ENCODE measurements at regions not wholly inside any gene's neighbourhood (a gene's known extent, or its start where the extent isn't known, plus 50 kb on each side); places are given as distances from the start of the nearest gene placed in this dataset.
"Not testable (repeated sequence)": the region's sequence is repeated elsewhere in the genome, so short reads cannot be mapped to it uniquely, and the experiment has no call there.

DNA sequence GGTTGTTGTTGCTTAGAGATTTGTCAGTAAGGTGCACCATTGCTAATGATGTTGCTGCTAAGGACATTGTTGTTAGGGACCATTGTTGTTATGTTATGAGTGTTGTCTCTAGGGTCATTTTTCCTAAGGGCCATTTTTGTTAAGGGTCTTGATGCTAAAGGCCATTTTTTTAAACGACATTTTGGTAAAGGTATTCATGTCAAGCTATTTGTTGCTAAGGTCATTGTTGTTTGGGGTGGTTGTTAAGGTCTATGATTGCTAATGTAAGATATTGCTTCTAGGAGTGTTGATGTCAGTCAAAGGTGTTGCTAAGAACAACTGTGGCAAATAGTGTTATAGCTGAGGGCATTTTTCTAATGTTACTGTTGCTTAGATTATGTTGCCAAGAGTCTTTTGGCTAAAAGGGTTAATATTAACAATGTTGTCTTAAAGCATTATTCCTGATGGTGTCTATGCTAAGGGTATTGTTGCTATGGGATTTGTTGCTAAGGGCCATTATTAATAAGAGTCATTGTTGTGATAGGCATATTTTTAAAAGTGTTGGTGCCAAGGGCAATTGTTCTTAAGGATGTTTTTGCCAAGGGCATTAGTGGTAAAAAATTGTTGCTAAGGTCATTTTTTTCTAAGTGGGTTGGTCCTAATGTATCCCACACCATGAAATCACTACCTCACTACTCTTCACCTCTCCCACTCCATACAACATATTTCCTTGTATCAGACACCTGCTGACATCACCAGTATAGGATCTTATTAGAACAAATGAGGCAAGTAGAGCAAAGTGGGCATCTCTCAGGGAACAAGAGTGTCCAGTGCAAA lies 56.2 kb downstream of the SPATA31A6 start:
- not testable (repeated sequence) for DNase-seq (ENCODE audit: low read depth)

DNA sequence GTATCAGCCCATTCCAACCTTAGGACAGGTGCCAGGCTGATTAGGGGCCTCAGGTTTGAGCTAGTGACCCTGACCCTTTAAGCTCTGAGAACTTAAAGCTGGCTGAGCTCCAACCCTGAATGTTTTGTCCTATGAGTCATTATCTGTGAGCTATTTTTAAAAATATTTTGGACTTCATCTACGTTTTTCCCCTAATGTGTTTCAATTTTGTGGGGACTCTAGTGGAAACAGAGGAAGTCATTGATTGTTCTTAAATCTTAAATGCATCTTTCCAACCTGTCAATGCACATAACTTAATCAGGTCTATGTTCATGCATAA lies 56.8 kb downstream of the SPATA31A6 start:
- DNase-seq (ENCODE audit: low read depth), result peak; percentile 46

- DNase-seq (ENCODE audit: low read depth), result peak; percentile 55
Measured at GRCh38 chr9:42243211-42243610, 59.8 kb downstream of the SPATA31A6 start.

- DNase-seq (ENCODE audit: low read depth), result not testable (repeated sequence)
Measured at GRCh38 chr9:42243822-42244221, 60.4 kb downstream of the SPATA31A6 start.

GRCh38 chr9:42268729-42269128 lies 85.3 kb downstream of the SPATA31A6 start:
- peak; percentile 7 for DNase-seq (ENCODE audit: low read depth)

- not testable (repeated sequence) for DNase-seq (ENCODE audit: low read depth)
Measured at GRCh38 chr9:42269171-42269570, 85.7 kb downstream of the SPATA31A6 start.

DNA sequence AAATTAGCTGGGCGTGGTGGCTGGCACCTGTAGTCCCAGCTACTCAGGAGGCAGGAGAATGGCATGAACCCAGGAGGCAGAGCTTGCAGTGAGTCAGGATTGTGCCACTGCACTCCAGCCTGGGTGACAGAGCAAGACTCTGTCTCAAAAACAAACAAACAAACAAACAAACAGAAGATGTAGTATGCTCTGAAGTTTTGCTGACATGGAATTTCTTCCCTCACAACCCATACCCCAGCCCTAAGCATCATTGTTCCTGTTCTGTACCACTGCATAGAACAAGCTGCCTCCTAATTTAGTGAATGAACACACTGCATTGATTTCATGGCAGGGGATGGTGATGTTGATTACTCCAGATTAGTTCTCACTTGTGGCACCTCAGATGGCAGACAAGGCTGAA lies 89.7 kb downstream of the SPATA31A6 start:
- not testable (repeated sequence) for DNase-seq (ENCODE audit: low read depth)

DNA sequence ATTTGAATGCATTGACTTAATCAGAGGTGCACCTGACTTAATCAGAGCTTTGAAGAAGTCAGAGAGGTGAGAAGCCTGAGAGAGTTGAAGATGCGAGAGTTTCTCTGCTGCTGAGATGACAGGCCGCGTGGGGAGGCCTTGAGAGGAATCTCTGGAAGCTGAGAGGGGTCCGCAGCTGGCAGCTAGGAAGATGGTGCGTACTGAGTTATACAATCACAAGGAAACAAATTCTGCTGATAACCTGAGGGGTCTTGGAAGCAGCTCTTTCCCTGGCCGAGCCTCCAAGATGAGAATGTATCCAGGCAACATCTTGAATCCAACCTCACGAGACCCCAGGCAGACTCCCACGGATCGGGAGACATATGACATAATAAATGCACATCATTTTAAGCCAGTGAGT lies 91.7 kb downstream of the SPATA31A6 start:
- no peak for DNase-seq (ENCODE audit: low read depth)

GRCh38 chr9:42282531-42283178 lies 99.2 kb downstream of the SPATA31A6 start:
- DNase-seq (ENCODE audit: low read depth), result not testable (repeated sequence)

DNA sequence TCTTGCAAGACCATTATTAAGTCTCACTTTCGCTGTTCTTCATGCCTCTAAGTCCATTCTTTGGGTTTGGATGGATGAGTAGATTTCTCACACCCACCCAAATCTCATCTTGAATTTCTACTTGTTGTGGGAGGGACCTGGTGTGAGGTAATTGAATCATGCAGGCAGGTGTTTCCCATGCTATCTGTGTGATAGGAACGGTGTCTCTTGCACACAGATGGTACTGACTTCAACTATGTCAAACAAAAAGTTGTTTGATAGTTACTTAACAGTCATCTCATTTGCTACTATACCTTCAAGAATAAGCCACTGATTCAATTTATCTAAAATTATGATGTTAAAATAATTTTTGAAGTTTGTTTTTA lies 99.7 kb downstream of the SPATA31A6 start:
- DNase-seq (ENCODE audit: low read depth), result not testable (repeated sequence)

- not testable (repeated sequence) for DNase-seq (ENCODE audit: low read depth)
Measured at GRCh38 chr9:42286145-42286845, 102.8 kb downstream of the SPATA31A6 start.

DNA sequence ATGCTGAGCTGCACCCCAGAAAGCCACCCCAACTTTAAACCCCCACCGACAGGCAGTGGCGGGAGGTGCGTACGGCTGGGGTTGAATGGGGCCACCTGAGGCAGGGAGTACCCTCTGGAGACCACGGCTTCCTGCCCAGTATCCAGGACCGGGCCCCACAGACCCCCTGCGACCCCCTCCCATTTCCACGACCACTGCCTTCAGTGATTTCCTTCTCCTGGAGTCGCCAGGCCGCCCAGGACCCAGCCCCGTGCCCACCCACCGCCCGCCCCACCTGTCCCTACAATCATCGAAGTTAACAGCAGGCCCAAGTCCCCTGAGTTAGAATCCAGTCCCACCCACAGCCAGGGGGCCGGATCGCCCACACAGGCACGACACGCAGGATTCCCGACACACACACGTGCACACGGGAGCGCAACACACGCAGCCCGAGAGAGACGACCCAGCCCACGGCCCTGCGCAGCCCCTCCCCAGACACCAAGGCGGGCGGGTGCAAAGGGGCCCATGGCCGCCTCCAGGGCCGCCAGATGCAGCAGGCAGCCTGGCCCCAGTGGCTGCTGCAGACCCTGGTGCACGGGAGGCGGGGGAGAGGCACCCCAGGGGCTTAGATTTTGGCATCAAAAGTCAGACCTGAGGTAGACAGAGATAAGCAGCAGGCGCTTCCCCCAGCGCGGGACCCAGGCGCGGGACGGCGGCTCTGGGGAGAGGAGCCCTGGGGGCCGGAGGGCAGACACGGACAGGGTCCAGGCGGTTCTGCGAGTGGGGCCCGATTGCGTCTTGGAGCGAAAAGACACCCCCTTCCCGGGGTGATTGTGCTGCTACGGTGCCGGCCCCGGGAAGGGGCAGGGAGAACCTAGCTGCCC lies 104.8 kb downstream of the SPATA31A6 start:
- DNase-seq (ENCODE audit: low read depth), result not testable (repeated sequence)

GRCh38 chr9:42288865-42289229 lies 105.4 kb downstream of the SPATA31A6 start:
- not testable (repeated sequence) for DNase-seq (ENCODE audit: low read depth)

DNA sequence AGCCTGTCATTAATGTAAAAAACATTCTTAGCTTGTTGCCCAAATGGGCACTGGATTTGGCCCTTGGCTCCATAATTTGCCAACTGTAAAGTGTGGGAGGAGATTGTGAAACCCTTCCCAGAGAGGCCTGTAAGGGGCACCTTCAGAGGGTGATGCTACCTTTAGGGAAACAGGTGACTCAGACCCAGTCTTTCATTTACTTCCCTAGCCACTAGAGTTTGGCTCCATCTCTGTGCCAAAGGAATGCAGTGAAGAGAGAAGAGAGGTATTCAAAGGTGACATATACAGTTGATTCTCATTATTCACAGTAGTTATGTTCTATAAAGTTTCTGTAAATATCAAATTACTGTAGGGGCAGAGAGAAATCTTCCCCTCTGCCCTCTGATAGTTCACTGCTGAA lies 116.7 kb downstream of the SPATA31A6 start:
- not testable (repeated sequence) for DNase-seq (ENCODE audit: low read depth)

DNA sequence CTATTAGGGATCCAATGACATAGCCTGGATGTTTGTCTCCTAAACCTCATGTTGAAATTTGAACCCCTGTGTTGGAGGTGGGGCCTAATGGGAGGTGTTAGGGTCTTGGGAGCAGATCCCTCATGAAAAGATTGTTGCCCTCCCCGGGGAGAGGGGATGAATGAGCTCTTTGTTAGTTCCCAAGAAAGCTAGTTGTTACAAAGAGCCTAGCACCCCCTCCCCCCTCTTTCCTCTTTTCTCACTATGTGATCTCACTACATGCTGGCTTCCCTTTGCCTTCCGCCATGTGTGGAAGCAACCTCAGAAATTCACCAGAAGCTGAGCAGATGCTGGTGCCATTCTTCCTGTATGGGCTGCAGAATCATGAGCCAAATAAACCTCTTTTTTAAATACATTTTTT lies 123.2 kb downstream of the SPATA31A6 start:
- not testable (repeated sequence) for DNase-seq (ENCODE audit: low read depth)

- not testable (repeated sequence) for DNase-seq (ENCODE audit: low read depth)
Measured at GRCh38 chr9:42307449-42307848, 124.0 kb downstream of the SPATA31A6 start.

DNA sequence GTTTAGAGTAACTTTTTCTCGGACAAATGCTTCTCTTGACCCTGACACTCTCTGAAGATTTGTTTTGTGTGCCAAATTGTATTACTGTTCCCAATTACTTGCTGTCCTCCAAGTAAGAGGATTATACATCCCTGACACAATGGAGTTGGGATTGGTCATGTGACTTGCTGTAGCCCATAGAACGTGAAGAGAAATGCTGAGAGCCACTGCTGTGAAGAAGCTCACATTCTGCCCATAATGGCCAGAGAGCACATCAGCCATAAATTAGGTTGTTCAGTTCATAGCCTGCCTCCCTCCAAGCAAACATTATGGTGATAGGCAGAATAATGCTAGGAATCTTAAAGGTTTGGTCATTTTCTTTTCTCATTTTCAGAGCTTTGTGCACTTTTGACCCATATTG lies 127.5 kb downstream of the SPATA31A6 start:
- DNase-seq (ENCODE audit: low read depth), result not testable (repeated sequence)

DNA sequence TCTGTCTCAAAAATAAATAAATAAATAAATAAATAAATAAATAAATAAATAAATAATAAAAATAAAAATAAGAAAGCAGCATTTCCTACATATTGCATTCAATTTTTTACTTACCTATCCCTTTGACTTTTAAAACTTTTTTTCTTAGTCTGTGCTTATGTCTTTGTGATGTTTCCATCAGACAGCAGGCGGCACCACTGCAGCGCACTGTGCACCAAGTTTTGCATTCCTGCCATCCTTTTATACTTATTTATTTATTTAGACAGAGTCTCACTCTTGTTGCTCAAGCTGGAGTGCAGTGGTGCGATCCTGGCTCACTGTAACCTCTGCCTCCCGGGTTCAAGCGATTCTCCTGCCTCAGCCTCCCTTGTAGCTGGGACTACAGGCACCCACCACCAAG lies 132.6 kb downstream of the SPATA31A6 start:
- DNase-seq (ENCODE audit: low read depth), result not testable (repeated sequence)

GRCh38 chr9:42317677-42318076 lies 134.2 kb downstream of the SPATA31A6 start:
- not testable (repeated sequence) for DNase-seq (ENCODE audit: low read depth)

GRCh38 chr9:42323084-42323809 lies 139.8 kb downstream of the SPATA31A6 start:
- DNase-seq (ENCODE audit: low read depth), result peak; percentile 1

DNA sequence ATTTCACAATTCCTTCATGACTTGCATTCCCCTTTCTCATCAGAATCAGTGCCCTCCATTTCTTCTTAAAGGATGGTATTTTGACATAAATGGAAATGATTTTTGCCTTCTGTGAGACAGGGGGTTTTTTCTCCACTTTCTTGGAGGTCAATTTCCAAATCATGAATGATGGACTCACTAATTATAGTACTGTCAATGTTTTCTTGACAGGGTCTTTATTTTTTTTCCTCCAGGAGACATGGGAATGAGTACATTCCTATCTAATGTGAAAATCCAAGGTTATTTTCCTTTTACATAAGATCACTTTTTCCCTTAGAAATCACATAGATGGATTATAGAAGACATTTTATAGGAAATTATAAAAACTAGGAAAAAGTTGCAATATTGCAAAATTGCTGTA lies 141.7 kb downstream of the SPATA31A6 start:
- not testable (repeated sequence) for DNase-seq (ENCODE audit: low read depth)

Measured in ELR (cell line).